ENCODE measurements at regions not wholly inside any gene's neighbourhood (a gene's known extent, or its start where the extent isn't known, plus 50 kb on each side); places are given as distances from the start of the nearest gene placed in this dataset.
"Not testable (repeated sequence)": the region's sequence is repeated elsewhere in the genome, so short reads cannot be mapped to it uniquely, and the experiment has no call there.

DNA sequence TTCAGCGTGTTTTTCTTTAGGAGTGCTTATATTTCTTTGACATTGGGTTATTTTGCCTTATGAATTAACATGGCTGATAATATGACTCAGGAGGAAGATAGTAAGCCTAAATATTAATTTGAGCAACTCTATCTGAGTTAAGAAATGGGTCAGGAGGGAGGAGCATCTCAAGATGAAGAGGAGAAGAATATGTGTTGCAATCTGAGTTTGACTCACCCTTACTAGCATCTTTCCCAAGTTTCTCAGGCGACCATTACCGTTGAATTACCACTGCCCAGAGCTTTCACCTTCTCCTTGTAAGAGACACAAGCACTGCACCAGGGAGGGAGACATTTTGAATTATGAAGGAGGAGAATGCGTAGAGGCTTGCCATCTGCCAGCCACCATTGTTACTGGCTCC is 138.3 kb upstream of the MYRIP start:
- no peak for DNase-seq
- Mint-ChIP-seq H3K4me3 (no peak overlapping the region), H3K9me3 (peaks cover 0 to 4% (median 0%) of the 10 kb centered on the region in 6 donors), H3K27me3 (ENCODE audit: low read depth in 3 of 3) (peaks cover 0 to 2% (median 0%) of the 10 kb centered on the region in 3 donors), H3K36me3 (no peaks in the 10 kb centered on the region), H3K27ac (no peak overlapping the region), H3K4me1 (no peaks in the 10 kb centered on the region)

DNA sequence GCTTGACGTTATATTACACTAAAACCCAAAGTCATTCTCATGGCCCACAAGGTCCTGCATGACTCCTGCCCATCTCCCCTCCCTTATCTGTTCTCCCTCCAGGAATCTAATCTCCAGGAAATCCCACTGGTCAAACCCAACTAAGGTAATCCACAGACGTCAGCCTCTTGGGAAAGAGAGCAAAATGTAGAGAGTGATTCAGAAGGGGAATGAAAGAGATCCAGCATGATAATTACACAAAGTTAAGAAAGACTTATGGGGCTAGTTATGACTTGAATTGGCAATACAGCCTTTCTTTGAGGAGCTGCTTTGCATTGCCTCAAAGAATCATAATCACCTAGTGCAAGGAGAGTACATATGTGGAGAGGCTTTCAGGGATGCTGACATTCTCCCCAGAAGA is 137.8 kb upstream of the MYRIP start:
- H3K27ac Mint-ChIP-seq: no peak overlapping the region
- H3K4me1 Mint-ChIP-seq: no peaks in the 10 kb centered on the region
- peaks cover 0 to 4% (median 0%) of the 10 kb centered on the region in 6 donors for H3K9me3 Mint-ChIP-seq
- no peaks in the 10 kb centered on the region for H3K36me3 Mint-ChIP-seq
- DNase-seq: no peak
- H3K4me3 Mint-ChIP-seq: no peak overlapping the region
- H3K27me3 Mint-ChIP-seq (ENCODE audit: low read depth in 3 of 3): peaks cover 0 to 2% (median 0%) of the 10 kb centered on the region in 3 donors

DNA sequence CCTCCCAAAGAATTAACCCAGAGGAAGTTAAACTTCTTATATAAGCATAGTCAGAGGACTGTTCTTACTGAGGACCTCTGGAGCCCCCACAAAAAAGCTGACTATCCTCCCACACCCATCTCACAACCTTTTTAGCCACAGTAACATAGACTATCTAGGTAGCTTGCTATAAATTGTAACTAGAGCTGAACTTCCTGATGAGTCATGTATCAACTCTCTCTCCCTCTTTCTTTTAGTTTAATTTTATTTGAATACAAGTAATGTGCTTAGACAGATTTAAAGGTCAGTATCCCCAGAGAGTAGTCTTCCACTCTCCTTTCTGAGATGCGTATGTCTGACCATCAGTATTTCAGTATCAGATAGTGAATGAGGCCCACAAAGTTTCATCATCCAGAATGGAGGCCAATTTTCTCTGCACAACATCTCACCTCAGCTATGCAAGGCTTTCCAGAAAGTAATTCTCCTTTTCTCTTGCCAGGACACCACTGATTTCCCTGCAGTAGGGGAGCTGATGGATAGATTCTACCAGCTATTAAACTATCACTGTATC is 104.0 kb upstream of the MYRIP start:
- no peaks in the 10 kb centered on the region for H3K4me1 Mint-ChIP-seq
- H3K27me3 Mint-ChIP-seq (ENCODE audit: low read depth in 3 of 3): peaks cover 0 to 3% (median 0%) of the 10 kb centered on the region in 3 donors
- no peak for DNase-seq

DNA sequence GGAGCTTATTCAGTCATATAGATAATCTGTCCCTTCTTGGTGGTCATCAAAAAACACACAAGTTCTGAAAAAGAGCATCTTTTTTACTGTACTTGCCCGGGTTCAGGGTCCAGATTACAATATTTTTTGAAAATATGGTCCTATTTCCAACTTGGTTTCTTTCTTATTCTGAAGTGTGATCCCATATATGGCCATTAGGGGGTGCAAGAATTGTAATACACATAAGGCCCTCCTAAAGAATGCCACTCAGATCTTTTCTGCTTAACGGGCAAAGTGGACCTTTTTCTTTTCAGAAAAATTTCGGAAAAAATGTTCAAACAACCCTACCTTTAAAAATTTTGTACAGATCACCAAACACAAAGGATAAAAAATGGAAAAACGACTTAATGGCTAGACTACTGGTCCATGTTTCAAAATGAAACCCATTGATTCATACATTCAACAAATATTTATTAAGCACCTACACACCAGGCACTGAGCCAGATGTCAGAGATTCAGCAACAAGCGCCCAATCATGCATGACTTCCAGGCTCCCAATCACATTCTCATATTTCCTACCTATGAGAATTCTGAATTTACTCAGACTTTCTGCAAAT is 102.0 kb upstream of the MYRIP start:
- peaks cover 0 to 3% (median 0%) of the 10 kb centered on the region in 3 donors for H3K27me3 Mint-ChIP-seq (ENCODE audit: low read depth in 3 of 3)
- no peaks in the 10 kb centered on the region for H3K4me1 Mint-ChIP-seq
- H3K27ac Mint-ChIP-seq: no peak overlapping the region
- H3K36me3 Mint-ChIP-seq: no peaks in the 10 kb centered on the region
- DNase-seq: no peak
- peaks cover 0 to under 1% (median 0%) of the 10 kb centered on the region in 6 donors for H3K9me3 Mint-ChIP-seq
- peak overlapping the region in 1 of 5 donors; percentile 25 for H3K4me3 Mint-ChIP-seq

More for the DNA sequence above, 104.0 kb upstream of the MYRIP start:
- Mint-ChIP-seq H3K4me3 (no peak overlapping the region), H3K27ac (no peak overlapping the region), H3K9me3 (peaks cover 0 to 4% (median 0%) of the 10 kb centered on the region in 6 donors), H3K36me3 (no peaks in the 10 kb centered on the region)

DNA sequence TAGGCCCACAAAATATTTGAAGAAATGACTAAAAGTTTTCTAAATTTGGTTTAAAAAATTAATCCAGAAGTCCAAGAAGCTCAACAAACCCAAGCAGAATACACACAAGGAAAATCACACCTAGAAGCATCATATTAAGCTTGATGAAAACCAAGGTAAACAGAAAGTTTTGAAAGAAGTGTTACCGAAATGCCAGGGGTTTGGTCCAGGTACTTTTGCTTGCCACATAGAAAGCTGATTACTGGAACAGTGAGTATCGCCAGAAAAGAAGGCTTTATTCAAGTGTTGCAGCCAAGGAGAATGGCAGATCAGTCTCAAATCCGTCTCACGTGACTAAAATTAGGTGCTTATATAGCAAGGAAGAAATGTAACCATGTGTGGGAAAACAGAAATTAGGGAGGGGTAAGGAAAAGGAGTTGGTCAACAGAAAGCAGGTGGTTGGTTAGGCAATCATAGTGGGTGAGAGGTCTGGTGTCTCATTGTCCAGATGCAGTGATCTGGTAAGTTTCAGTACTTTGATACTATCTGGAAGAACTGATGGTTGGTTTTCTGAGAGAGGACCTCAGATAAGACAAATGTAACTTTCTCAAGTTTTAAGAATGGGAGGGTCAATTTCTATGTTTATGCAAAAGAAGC is 96.9 kb upstream of the MYRIP start:
- Mint-ChIP-seq H3K27me3 (ENCODE audit: low read depth in 3 of 3) (peaks cover 0 to 3% (median 0%) of the 10 kb centered on the region in 3 donors), H3K4me1 (no peaks in the 10 kb centered on the region), H3K27ac (no peak overlapping the region), H3K9me3 (peaks cover 0 to 2% (median 0%) of the 10 kb centered on the region in 6 donors), H3K36me3 (no peaks in the 10 kb centered on the region), H3K4me3 (no peak overlapping the region)
- DNase-seq: no peak

DNA sequence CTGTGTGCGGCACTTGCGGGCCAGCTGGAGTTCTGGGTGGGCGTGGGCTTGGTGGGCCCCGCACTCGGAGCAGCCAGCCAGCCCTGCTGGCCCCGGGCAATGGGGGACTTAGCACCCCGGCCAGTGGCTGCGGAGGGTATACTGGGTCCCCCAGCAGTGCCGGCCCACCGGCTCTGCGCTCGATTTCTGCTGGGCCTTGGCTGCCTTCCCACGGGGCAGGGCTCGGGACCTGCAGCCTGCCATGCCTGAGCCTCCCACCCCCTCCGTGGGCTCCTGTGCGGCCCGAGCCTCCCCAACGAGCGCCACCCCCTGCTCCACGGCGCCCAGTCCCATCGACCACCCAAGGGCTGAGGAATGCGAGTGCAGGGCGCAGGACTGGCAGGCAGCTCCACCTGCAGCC is 96.1 kb upstream of the MYRIP start:
- not testable (repeated sequence) for H3K27me3 Mint-ChIP-seq (ENCODE audit: low read depth in 3 of 3)

DNA sequence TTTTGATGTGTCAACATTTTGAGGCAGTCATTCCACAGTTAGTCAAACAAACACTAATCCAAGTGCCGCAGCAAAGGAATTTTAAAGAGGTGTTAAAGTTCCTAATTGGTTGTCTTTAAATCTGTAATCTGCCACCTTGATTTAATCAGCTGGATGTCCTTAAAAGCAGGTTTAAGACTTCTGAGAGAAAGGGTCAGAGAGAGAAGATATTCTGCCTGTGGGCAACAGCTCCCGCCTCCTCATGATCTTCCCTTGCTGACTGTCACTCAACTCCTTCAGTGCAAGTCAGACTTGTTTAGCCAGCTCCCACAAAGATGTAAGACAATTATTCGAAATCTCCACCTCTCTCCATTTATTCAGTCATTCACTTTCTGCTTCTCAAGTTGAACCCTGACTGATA is 92.6 kb upstream of the MYRIP start:
- H3K27me3 Mint-ChIP-seq (ENCODE audit: low read depth in 3 of 3): peaks cover 0 to 2% (median 0%) of the 10 kb centered on the region in 3 donors
- H3K9me3 Mint-ChIP-seq: peaks cover 0 to 3% (median 0%) of the 10 kb centered on the region in 6 donors
- no peaks in the 10 kb centered on the region for H3K4me1 Mint-ChIP-seq
- no peaks in the 10 kb centered on the region for H3K36me3 Mint-ChIP-seq
- no peak overlapping the region for H3K27ac Mint-ChIP-seq
- DNase-seq: no peak
- no peak overlapping the region for H3K4me3 Mint-ChIP-seq

More for the DNA sequence above, 96.1 kb upstream of the MYRIP start:
- H3K4me1 Mint-ChIP-seq, DNase-seq, H3K4me3 Mint-ChIP-seq, H3K9me3 Mint-ChIP-seq, H3K36me3 Mint-ChIP-seq, H3K27ac Mint-ChIP-seq: not testable (repeated sequence)

DNA sequence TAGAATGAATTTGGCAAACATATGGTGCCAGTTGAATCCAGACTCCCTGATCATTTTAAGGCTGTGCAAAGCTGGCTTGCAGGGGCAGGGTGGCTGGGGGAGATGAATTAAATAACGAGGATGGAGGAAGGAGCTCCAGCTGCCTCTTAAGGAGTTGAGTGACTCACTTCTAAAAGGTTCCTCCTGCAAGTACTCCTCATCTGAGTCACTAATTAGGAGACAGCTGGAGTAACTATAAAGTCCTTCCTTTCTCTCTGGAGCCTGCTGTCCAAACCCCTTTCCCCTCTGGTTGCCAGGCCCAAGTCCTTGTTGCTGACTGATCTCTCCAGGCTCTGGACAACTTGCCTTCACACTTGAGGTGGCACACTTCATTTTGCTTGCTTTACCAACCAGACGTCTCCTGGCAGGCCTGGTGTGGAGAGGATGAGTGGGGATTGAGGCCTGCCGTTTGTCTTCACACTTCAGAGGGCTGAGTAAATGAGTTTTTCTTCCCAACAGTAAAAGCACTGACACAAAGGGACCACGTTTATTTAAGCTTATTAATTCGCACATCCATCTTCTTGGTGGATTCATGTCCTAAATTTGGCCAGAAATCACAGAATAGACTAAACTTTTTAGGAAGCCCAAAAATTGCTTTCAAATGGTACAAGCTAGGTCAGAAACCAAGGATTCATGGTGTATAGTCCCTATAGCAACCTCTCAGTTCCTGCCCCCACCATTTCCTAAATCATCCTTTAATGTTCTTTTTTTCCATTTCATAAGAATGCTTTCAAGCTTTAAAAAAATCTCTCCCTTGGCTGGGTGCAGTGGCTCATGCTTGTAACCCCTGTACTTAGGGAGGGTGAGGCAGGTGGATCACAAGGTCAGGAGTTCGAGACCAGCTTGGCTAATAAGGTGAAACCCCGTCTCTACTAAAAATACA is 90.5 kb upstream of the MYRIP start:
- no peaks in the 10 kb centered on the region for H3K4me1 Mint-ChIP-seq
- H3K9me3 Mint-ChIP-seq: peaks cover 0 to 2% (median 0%) of the 10 kb centered on the region in 6 donors
- no peaks in the 10 kb centered on the region for H3K36me3 Mint-ChIP-seq
- peaks cover 0 to 2% (median 2%) of the 10 kb centered on the region in 3 donors for H3K27me3 Mint-ChIP-seq (ENCODE audit: low read depth in 3 of 3)
- no peak overlapping the region for H3K27ac Mint-ChIP-seq
- no peak for DNase-seq
- H3K4me3 Mint-ChIP-seq: no peak overlapping the region

DNA sequence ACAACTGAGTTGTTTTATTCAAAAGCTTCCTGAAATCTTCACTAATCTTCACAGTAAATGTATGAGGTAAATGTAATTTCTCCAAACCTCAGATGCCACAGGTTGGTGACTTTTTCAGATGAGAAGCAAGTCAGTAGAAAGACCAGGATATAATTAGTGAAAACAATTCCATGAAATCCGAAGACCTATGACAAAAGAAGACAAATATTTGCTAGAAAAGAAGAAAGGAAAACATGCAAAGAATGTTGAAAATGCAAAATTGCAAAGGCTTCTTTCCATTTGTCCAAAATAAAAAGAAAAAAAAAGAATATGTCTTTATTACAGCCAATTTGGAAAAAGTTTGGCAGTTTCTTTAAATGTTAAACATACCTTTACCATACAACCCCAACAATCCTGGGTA is 88.3 kb upstream of the MYRIP start:
- Mint-ChIP-seq H3K27me3 (ENCODE audit: low read depth in 3 of 3) (peaks cover 0 to 2% (median 0%) of the 10 kb centered on the region in 3 donors), H3K27ac (no peak overlapping the region), H3K4me3 (no peak overlapping the region), H3K9me3 (peaks cover 0 to 2% (median 0%) of the 10 kb centered on the region in 6 donors), H3K36me3 (no peaks in the 10 kb centered on the region), H3K4me1 (no peaks in the 10 kb centered on the region)
- DNase-seq: no peak

DNA sequence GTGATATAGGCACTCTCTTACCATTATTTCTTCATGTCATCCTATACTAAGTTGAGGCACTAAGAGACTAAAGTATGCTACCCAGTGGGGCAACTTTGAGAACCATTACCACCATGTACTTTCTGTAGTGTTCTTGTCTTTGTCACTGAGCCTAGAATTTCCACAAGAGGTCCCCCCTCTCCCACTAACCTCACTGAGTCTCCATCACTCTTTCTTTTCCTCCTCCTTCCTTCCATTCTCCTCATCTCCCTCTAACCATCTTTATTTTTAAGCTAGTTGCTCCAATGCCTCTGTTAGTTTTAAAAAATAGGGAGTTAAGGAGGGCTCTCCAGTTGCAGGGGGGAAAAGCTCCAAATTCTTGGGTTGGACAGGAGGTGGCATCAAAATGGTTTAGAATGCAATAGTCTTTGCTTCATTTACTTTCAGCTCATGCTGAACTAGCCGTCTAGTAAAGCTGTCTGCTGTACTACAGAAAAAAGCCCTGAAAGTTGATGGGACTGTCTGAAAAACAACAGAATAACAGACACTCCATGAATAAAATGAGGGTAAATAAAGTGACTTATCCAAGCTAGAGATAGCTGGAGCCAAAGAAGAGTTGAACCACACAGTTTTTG is 85.1 kb upstream of the MYRIP start:
- Mint-ChIP-seq H3K27ac (no peak overlapping the region), H3K9me3 (peaks cover 0 to 4% (median 0%) of the 10 kb centered on the region in 6 donors), H3K4me3 (no peak overlapping the region), H3K4me1 (no peaks in the 10 kb centered on the region), H3K27me3 (ENCODE audit: low read depth in 3 of 3) (peaks cover 0 to 2% (median 2%) of the 10 kb centered on the region in 3 donors), H3K36me3 (no peaks in the 10 kb centered on the region)
- no peak for DNase-seq

DNA sequence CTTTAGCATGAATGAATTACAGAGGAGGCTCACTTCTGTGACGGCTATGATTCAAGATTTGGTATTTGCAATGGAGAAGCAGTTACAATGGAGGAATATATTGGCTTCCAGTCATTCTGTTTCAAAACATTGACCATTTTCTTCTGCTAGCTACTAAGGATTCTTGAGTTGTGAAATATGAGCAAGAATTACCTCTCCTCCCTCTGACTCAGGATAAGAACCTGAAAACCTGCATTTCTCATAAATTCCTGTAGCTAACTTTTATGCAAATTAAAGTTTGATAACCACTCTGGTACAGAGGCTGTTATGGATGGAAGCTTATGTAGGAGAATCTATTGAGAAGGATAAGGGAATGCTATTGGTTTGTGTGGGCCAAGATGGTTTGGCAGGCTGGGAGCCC is 84.1 kb upstream of the MYRIP start:
- H3K36me3 Mint-ChIP-seq: no peaks in the 10 kb centered on the region
- peaks cover 0 to 3% (median 2%) of the 10 kb centered on the region in 3 donors for H3K27me3 Mint-ChIP-seq (ENCODE audit: low read depth in 3 of 3)
- no peak overlapping the region for H3K27ac Mint-ChIP-seq
- DNase-seq: no peak
- no peak overlapping the region for H3K4me3 Mint-ChIP-seq
- H3K9me3 Mint-ChIP-seq: peaks cover 0 to 4% (median 0%) of the 10 kb centered on the region in 6 donors
- no peaks in the 10 kb centered on the region for H3K4me1 Mint-ChIP-seq

DNA sequence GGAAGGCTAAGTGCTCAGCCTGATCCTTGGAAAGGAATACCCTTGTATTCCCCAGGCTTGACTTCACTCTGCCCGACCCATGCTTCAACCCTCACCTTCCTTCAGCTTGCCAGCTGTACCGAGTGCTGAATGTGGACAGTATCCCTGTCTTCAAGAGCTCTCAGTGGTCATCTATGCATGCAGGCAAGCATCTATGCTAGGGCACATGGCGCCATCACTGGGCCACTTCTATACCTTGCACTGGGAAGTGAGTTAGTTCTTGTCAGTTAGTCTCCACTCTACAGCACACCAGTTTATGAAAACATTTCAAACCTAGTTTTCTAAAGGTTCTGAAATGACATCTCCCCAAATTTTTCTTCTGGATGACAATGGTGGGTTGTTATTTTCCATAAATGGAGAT is 82.0 kb upstream of the MYRIP start:
- H3K4me1 Mint-ChIP-seq: no peaks in the 10 kb centered on the region
- H3K9me3 Mint-ChIP-seq: peaks cover 0 to 5% (median 0%) of the 10 kb centered on the region in 6 donors
- H3K27me3 Mint-ChIP-seq (ENCODE audit: low read depth in 3 of 3): peaks cover 0 to 4% (median 3%) of the 10 kb centered on the region in 3 donors
- H3K4me3 Mint-ChIP-seq: no peak overlapping the region
- H3K36me3 Mint-ChIP-seq: no peaks in the 10 kb centered on the region
- DNase-seq: no peak
- no peak overlapping the region for H3K27ac Mint-ChIP-seq

DNA sequence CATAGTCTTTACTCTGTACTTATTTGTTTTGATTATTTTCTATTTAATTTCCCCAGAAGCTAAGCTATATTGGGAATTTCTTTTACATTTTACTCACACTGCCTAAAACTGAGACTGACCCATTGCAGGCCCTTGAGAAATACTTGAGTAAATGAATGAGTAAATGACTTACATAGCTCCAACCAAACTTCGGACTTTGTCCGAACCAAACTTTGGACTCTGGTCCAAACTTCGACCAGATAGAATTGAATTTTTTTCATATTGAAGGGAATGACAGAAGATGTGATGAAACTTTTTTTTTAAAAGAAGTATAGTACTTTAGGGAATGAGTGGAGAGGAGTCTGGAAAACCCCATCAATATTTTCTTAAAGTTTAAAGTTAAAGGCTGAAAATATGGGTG is 75.6 kb upstream of the MYRIP start:
- no peak for DNase-seq
- Mint-ChIP-seq H3K27ac (no peak overlapping the region), H3K9me3 (peaks cover 0 to 3% (median under 1%) of the 10 kb centered on the region in 6 donors), H3K4me3 (no peak overlapping the region), H3K27me3 (ENCODE audit: low read depth in 3 of 3) (peaks cover 3% of the 10 kb centered on the region in 3 donors), H3K4me1 (no peaks in the 10 kb centered on the region), H3K36me3 (no peaks in the 10 kb centered on the region)
